Nucleus accumbens (tissue), 56 donors: ENCODE measurements at regions not wholly inside any gene's neighbourhood (a gene's known extent, or its start where the extent isn't known, plus 50 kb on each side); places are given as distances from the start of the nearest gene placed in this dataset.
"Not testable (repeated sequence)": the region's sequence is repeated elsewhere in the genome, so short reads cannot be mapped to it uniquely, and the experiment has no call there.

Source experiments
- DNase-seq, 56 donors: peaks; one replicate each; lab custom pipeline; 2025; lab: John Stamatoyannopoulos, UW

DNA sequence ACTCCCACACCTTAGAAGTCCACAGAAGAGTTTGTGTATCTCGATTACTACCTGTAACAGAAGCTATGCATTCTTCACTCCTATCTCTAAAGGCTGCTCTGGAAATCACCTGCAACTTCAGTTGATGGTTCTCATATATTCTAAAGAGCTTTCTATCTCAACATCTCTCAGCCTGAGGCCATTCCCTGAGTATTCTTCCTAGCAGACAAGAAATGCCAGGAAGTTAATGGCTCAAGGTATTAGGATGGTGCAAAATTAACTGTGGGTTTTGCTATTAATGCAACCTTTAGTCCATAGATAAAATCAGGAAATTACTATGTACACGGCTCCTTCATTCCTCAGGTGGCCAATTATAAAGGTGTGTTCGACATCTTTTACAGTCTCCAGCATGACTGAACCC is 290.1 kb downstream of the ZNF716 start:
- not testable (repeated sequence) for DNase-seq

DNA sequence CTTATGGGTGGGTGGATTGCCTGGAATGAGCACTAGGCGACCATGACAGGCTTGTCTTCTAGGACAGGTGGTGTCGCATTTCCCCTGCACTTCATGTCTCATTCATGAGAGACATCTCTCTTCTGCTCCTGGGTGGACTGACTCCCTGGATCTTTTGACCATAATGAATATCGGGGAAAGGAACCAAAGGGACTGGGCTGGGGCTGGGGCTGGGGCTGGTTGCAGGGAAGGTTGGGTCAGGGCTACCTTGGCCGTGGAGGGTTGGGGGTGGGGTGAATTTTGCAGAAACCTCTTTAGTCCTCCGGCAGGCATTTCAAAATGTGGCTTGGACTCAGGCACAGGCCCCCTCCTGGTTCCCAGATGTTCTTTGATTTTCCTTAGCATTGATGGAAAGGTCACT is 319.2 kb downstream of the ZNF716 start:
- DNase-seq, result no peak

DNA sequence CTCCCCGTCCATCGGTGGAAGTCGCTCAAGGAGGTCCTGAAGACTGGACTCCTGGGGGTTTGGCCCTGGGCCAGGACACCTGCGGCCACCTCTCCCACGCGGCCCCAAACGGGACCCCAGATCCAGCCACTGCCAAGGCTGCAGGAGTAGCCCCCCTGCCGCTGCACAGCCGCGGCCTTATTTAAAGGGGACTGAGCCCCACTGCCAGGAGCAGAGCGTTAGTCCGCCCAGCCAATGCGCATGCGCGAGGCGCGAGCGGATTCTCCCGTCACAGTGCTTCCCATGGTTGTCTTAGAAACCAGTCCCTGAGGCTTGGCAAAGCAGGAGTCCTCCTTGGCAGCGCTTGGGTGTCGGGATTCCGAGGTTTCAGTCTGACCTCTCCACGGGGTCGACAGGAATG is 320.0 kb downstream of the ZNF716 start:
- DNase-seq, result no peak

DNA sequence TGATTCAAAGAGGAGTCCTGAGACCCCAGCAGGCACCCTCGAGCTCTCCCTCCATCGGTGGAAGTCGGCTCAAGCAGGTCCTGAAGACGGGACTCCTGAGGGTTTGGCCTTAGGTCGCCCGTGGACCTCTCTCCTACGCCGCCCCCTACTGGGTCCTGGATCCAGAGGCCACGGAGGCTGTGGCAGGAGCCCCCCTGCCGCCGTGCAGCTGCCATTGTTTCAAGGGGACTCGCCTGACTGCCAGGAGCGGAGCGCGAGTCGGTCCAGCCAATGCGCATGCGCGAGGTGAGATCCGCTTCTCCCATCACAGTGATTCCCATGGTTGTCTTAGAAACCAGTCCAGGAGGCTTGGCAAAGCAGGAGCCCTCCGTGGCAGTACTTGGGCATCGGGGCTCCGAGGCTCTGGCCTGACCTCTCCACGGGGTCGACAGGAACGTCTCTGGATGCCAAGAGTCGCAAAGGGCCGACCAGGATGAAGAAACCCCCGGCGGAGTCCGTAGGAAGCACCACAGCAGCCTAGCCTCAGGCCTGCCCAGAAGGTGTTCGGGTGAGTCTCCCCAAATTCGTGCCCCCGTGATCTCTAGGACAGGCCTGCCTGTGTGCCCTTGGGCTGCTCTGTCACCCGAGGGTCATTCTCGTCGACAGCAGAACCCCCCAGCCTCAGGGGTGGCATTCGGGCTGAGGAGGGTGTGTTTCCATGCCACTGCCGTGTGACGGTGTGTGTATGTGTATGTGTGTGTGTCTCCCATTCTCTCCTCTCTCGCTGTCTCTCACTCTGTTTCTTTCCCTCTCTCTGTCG is 322.3 kb downstream of the ZNF716 start:
- DNase-seq, result no peak

DNA sequence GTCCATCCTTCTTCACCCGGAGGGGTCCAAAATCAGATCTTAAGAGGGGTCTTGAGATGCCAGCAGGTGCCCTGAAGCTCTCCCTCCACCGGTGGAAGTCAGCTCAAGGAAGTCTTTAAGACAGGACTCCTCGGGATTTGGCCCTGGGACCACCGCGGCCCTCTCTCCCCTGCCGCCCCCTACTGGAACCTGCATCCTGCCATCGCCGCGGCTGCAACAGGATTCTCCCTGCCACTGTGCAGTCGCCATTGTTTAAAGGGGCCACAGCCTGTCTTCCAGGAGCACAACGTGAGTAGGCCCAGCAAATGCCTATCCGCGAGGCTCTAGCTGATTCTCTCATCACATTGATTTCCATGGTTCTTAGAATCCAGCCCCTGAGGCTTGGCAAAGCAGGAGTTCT is 324.3 kb downstream of the ZNF716 start:
- DNase-seq, result no peak

DNA sequence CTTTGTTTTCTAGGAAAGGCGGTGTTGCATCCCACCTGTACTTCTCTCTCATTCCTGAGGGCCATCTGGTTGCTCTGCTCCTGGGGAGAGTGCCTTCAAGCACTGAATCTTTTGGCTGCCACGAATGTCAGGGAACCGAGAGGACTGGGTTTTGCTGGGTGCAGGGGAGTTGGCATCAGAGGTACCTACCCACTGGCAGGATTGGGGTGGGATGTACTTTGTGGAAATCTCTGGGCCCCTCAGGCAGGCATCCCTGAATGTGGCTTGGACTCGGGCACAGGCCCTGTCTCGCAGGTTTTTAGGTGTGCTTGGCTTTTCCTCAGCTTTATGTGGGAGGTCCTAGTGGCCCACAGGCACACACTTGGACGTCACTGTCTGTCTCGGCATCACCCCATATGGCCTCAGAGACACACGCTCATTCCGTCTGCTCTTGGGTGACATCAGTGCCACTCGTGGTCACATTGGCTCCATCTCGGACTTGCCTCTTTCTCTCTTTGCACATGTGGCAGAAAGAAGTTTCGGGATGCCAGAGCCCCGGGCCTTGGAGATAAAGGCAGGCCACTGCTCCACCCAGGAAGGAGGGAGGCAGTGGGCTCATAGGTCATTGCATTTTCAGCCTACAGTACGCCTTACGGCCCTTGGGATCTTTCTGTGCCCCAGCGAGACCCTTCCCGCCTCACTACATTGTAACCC is 325.6 kb downstream of the ZNF716 start:
- DNase-seq, result no peak

DNA sequence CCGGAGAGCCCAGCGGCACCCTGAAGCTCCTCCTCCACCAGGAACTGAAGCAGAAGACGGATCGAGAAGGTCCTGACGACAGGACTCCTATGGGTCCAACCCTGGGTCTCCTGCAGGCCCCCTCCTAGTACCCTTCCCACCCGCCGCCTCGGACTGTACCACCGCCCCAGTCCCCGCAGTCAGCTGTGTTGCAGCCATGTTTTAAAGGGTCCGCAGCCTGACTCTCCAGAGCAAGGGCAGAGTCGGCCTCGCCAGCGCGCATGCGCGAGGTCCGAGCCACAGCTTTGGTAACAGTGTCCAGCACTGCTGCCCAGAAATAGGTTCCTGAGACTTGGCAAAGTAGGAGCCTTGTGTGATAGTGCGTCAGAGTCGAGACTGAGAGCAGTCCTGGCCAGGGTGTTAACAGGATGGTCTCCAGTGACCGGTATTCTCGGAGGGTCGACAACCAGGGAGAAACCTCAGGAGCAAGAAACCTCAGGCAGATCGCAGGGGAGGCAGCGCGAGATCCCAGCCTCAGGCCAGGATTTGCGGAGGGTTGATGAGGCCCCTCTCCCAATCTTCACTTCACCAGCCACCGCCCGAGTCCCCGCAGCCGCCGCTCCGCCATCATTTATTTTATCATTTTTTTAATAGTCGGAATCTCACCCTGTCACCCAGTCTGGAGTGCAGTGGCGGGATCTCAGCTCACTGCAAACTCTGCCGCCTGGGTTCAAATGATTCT is 326.3 kb downstream of the ZNF716 start:
- not testable (repeated sequence) for DNase-seq

DNA sequence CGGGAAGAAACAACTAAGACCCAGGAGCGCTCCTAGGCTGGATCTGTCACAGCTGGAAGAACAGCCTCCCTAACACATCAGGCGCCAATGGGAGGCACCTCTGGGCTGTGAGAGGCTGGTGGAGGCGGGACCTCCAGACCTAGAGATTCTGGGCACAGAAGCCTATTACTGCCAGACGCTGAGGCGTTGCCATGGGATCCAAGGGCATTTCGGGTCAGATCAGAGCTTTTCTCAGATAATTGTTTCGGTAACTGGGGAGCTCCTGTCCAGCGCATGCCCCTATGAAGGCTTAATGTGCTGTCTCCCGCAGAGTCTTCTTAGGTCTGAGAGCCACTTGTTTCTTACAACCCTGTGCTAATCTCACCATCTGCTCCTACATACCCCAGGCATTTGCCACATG is 339.2 kb downstream of the ZNF716 start:
- DNase-seq, result no peak

DNA sequence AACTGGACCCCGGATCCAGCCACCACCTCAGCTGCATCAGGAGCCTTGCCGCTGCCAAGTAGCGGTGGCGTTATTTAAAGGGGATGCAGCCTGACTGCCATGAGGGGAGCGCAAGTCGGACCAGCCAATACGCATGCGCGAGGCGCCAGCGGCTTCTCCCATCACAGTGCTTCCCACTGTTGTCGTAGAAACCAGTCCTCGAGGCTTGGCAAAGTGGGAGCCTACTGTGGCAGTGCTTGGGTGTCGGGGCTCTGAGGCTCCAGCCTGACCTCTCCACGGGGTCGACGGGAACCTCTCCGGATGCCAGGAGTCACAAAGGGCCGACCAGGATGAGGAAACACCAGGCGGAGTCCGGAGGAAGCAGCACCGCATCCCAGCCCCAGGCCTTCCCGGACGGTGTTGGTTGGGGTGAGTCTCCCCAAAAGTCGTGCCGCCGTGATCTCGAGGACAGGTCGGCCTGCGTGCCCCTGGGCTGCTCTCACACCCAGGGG is 369.6 kb downstream of the ZNF716 start:
- DNase-seq, result no peak

DNA sequence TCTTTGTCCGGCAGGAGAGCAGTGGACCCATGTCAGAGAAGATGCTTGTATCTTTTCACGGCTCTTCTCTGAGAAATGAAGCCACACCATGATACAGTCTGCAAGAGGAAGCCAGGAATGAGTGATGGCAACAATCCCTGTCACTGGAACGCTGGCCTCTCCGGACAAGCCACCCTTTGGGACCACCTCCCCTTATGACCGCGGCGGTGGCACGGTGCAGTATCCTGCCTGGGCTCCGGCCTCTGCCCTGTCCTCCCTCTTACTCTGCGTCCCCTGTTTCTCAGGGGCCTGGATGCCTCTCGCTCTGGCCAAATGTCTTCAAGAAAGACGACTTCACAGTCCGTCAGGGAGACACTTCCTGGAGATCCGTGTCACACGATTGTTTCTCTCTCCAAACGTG is 370.5 kb downstream of the ZNF716 start:
- no peak for DNase-seq

DNA sequence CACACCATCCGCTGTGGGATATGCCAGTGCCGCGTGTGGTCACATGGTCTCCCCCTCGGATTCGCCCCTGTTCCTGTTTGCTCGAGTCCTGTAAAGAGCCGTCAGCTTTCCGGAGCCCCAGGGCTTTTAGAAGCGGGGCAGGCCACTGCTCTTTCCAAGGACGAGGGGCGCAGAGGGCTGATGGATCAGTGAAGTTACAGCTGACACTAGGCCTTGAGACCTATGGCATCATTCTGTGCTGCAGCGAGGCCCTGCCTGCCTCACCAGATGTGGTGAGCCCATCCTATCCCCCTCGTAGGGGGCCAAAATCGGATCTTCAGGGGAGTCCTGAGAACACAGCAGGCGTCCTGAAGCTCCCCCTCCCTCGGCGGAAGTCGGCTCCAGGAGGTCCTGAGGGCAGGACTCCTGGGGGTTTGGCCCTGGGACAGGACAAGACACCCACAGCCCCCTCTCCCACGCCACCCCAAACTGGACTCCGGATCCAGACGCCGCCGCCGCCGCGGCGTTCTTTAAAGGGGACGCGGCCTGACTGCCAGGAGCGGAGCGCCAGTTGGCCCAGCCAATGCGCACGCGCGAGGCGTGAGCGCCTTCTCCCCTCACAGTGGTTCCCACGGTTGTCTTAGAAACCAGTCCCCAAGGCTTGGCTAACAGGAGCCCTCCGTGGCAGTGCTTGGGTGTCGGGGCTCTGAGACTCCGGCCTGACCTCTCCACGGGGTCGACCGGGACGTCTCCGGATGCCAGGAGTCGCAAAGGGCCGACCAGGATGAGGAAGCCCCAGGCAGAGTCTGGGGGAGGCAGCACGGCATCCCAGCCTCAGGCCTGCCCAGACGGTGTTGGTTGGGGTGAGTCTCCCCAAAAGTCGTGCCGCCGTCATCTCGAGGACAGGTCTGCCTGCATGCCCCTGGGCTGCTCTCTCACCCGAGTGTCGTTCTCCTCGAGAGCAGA is 371.7 kb downstream of the ZNF716 start:
- DNase-seq, result no peak

DNA sequence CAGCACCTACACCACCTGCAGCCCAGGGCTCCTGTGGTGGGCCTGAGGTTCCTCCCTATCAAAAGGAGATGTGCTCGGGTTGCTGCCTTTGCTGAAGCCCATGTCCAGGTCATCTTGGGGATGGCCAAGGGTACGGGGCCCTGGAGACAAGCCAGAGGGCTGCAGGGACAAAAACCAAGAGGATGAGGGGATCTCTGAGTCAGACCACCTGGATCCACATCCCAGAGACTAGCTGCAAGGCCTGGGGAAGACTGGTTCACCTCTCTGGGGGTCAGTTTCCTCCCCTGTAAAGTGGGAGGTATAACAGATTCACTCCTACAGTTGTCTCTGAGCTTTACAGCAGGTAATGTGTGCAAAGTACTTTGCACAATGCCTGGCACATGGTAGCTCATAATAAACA is 376.6 kb downstream of the ZNF716 start:
- not testable (repeated sequence) for DNase-seq

DNA sequence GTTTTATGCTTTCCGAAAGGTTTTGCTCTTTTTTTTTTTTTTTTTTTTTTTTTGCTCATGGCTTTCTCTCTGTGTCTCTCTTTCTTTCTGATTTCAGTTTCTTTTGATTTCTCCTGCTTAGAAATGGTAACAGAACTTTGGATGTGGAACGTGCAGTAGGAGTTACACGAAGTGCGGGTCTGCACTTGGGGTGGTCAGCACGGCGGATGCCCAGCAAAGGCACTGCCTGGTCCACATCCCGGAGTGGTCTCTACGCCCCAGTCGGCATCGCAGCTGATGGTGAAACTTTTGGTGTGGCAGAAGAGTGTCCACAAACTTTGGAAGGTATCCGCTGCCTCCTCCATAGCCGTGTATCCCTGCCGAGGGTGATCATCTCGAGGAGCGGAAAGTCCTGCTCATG is 385.2 kb downstream of the ZNF716 start:
- DNase-seq, result not testable (repeated sequence)

DNA sequence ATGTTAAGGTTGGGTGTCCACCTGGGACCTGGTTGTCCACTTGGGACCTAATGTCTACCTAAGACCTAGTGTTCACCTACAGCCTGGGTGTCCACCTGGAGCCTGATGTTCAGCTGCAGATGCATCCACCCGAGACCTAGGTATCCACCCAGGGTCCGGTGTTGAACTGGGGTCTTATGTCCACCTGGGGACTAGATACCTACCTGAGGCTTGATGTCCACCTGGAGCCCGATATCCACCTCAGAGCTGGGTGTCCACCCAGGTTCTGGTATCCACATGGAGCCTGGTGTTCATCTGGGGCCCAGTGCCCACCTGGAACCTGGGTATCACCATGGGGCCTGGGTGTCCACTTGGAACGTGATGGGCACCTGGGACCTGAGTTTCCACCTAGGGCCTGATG is 389.2 kb downstream of the ZNF716 start:
- not testable (repeated sequence) for DNase-seq

DNA sequence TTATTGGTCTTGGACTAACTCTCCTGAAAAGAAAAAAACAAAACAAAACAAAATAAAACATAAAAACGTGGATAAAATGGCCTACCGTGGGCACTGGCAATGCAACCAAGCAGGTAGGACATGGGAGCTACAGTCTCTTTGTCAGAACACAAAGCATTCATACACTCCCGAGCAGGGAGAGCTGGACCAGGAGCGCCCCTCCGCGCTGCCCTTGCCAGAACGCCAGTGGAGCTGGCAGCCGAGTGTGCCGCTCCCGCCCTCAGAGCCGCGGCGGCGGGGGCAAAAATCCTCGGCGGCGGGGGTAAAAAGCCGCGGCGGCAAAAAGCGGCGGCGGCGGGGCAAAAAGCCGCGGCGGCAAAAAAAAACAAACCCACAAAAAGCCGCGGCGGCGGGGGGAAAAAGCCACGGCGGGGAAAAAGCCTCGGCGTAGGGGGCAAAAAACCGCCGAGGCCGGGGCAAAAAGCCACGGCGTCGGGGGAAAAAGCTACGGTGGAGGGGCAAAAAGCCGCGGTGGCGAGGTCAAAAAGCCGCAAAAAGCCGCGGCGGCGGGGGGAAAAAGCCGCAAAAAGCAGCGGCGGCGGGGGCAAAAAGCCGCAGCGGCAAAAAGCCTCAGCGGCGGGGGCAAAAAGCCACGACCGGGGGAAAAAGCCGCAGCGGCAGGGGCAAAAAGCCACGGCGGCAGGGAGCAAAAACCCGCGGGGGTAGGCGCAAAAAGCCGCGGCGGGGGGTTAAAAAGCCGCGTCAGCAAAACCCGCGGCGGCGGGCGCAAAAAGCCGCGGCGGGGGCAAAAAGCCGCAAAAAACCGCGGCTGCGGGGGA is 418.1 kb downstream of the ZNF716 start:
- peak in 5 of 56 donors; percentile 0 to 42 (median 8) for DNase-seq

DNA sequence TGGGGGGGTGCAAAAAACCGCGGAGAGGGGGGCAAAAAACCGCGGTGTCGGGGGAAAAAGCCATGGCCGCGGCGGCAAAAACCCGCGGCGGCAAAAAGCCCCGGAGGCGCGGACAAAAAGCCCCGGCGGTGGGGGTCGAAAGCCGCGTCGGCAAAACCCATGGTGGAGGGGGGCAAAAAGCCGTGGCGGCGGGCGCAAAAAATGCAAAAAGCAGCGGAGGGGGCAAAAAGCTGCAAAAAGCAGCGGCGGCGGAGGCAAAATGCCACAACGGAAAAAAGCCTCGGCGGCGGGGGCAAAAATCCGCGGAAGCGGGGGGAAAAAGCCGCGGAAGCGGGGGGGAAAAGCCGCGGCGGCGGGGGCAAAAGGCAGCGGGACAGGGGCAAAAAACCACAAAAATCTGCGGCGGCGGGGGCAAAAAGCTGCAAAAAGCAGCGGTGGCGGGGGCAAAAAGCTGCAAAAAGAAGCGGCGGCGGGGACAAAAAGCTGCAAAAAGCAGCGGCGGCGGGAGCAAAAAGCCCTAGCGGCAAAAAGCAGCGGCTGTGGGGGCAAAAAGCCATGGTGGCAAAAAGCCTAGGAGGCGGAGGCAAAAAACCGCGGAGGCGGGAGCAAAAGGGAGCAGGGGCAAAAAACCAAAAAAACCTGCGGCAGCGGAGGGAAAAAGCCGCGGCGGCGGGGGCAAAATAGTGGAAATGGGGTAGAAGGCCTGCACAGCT is 418.9 kb downstream of the ZNF716 start:
- peak in 2 of 56 donors; percentile 4 to 14 for DNase-seq
